ENCODE measurements at regions not wholly inside any gene's neighbourhood (a gene's known extent, or its start where the extent isn't known, plus 50 kb on each side); places are given as distances from the start of the nearest gene placed in this dataset.
"Not testable (repeated sequence)": the region's sequence is repeated elsewhere in the genome, so short reads cannot be mapped to it uniquely, and the experiment has no call there.

GRCh38 chr1:81512252-81513003 is 288.3 kb upstream of the ADGRL2 start:
- H3K4me3 Mint-ChIP-seq: no peak overlapping the region
- H3K4me1 Mint-ChIP-seq: no peaks in the 10 kb centered on the region
- H3K9me3 ChIP-seq (ENCODE audit: control insufficient read depth, low read length, poor library complexity, severe bottlenecking): no peaks in the 10 kb centered on the region
- no peak overlapping the region for H3K27ac Mint-ChIP-seq
- no peaks in the 10 kb centered on the region for H3K36me3 Mint-ChIP-seq (ENCODE audit: low read depth)
- DNase-seq (no peak), ATAC-seq (no peak)
- H3K27me3 Mint-ChIP-seq: no peaks in the 10 kb centered on the region

DNA sequence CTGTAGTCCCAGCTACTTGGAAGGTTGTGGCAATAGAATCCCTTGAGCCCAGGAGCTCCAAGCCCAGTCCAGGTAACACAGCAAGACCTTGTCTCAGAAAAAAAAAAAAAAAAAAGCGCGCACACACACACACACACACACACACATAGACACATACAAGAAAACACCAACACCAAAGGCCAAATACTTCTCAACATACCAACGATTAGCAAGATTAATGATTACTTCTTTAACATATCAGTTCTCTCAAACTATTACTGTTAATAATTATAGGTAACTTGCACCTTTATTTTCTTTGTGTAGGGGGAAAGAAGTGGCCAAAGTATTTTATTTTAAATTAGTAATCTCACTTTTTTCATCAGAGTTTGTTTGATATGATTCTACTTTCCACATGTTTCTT is 289.5 kb upstream of the ADGRL2 start:
- H3K9me3 ChIP-seq (ENCODE audit: control insufficient read depth, low read length, poor library complexity, severe bottlenecking): no peaks in the 10 kb centered on the region
- H3K4me1 Mint-ChIP-seq: no peaks in the 10 kb centered on the region
- ATAC-seq (no peak), DNase-seq (no peak)
- no peaks in the 10 kb centered on the region for H3K27me3 Mint-ChIP-seq
- no peak overlapping the region for H3K27ac Mint-ChIP-seq
- no peak overlapping the region for H3K4me3 Mint-ChIP-seq
- no peaks in the 10 kb centered on the region for H3K36me3 Mint-ChIP-seq (ENCODE audit: low read depth)

DNA sequence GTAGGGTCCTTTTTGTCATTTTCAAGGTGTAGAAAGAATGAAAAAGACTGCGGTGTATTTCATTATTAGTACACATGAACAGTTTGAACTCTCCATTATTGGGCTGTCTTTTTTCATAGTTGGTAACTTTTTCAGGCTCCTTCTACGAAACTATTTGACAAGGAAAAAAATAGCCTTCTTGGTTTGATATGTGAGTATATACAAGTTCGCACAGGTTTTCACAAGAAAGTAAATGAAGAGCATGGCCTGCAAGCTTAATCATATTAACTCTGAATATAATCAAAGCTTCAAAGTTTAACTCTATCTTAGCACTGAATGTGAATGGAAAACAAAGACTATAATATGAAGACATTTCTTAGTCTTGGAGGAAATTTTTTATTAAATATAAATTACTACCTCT is 290.0 kb upstream of the ADGRL2 start:
- Mint-ChIP-seq H3K36me3 (ENCODE audit: low read depth) (no peaks in the 10 kb centered on the region), H3K27ac (no peak overlapping the region), H3K4me1 (no peaks in the 10 kb centered on the region), H3K27me3 (no peaks in the 10 kb centered on the region), H3K4me3 (no peak overlapping the region)
- DNase-seq (no peak), ATAC-seq (no peak)
- H3K9me3 ChIP-seq (ENCODE audit: control insufficient read depth, low read length, poor library complexity, severe bottlenecking): no peaks in the 10 kb centered on the region

DNA sequence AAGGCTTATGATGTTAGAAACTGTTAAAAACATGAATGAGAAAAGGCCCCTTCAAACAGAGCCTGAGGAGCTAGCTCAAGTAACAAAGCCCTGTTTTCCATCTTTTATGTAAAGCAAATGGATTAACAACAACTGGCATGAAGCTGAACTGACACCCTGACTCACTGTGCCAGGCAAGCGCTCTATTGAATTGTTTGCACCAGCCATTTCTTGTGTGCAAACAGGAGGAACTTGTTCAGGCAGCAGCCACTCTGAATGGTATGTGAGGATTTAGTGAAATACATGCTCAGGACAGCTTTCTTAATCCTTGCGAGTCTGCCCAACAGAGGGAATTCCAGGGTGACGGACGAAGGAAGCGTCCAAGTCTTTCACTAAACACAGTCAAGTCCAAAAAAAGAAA is 291.1 kb upstream of the ADGRL2 start:
- Mint-ChIP-seq H3K4me3 (no peak overlapping the region), H3K27me3 (no peaks in the 10 kb centered on the region), H3K4me1 (no peaks in the 10 kb centered on the region), H3K27ac (no peak overlapping the region), H3K36me3 (ENCODE audit: low read depth) (no peaks in the 10 kb centered on the region)
- no peaks in the 10 kb centered on the region for H3K9me3 ChIP-seq (ENCODE audit: control insufficient read depth, low read length, poor library complexity, severe bottlenecking)
- DNase-seq (no peak), ATAC-seq (no peak)

DNA sequence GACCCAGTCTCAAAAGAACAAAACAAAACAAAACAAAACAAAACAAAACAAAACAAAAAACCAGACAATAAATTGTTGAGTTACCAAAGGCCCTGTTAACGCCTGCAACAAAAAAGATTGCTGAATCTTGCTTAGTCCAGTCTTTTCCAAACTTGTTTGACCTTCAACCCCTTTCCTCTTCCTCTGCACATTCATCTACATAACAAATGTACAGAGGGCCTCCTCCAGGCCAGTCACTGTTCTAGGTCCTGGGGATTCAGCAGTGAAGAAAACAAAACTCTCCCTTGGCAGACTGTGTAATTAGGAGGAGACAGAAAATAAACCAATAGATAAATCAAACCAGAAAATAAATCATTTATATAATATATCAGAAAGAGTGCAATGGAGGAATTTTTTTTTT is 294.0 kb upstream of the ADGRL2 start:
- Mint-ChIP-seq H3K4me1 (no peaks in the 10 kb centered on the region), H3K4me3 (no peak overlapping the region), H3K27ac (no peak overlapping the region), H3K36me3 (ENCODE audit: low read depth) (no peaks in the 10 kb centered on the region), H3K27me3 (no peaks in the 10 kb centered on the region)
- no peaks in the 10 kb centered on the region for H3K9me3 ChIP-seq (ENCODE audit: control insufficient read depth, low read length, poor library complexity, severe bottlenecking)
- DNase-seq (no peak), ATAC-seq (no peak)

DNA sequence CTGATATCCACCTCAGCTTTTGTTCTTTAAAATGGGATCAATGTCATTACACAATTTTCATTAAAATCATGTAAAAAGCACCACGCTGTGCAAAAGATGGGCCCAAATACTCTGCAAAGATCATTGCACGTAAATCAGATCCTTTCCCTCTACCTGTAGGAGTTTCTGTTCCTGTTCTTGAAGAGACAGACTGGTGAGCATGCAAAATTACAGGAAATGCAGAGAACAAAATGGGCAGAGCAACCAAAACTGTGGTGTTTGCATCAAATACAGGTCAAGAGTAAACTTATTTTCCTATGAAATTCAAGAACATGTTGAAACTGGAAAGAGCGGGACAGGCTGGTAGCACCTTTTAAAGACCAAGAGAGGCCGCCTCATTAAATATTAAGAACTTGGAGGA is 294.9 kb upstream of the ADGRL2 start:
- H3K4me3 Mint-ChIP-seq: no peak overlapping the region
- ATAC-seq (no peak), DNase-seq (no peak)
- no peak overlapping the region for H3K27ac Mint-ChIP-seq
- H3K4me1 Mint-ChIP-seq: no peaks in the 10 kb centered on the region
- H3K36me3 Mint-ChIP-seq (ENCODE audit: low read depth): no peaks in the 10 kb centered on the region
- H3K9me3 ChIP-seq (ENCODE audit: control insufficient read depth, low read length, poor library complexity, severe bottlenecking): no peaks in the 10 kb centered on the region
- no peaks in the 10 kb centered on the region for H3K27me3 Mint-ChIP-seq

GRCh38 chr1:81504820-81505219 is 295.9 kb upstream of the ADGRL2 start:
- H3K4me3 Mint-ChIP-seq, H3K27me3 Mint-ChIP-seq: not testable (repeated sequence)

DNA sequence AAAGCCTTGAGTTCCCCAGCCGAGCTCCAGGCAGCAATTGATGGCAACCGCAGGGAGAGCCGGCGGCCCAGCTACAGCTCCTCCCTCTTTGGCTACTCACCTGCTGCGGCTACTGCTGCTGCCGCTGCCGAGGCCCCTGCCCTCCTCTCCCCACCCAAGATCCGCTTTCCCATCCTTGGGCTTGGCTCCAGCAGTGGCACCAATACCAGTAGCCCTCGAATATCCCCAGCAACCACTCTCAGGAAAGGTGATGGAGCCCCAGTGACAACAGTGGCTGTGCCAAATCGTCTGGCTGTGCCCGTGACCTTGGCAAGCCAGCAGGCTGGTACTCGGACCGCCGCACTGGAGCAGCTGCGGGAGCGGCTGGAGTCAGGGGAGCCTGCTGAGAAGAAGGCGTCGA is 298.0 kb upstream of the ADGRL2 start:
- not testable (repeated sequence) for H3K4me3 Mint-ChIP-seq, H3K27ac Mint-ChIP-seq, H3K27me3 Mint-ChIP-seq

More at GRCh38 chr1:81504820-81505219, 295.9 kb upstream of the ADGRL2 start:
- not testable (repeated sequence) for H3K27ac Mint-ChIP-seq; ATAC-seq; H3K9me3 ChIP-seq (ENCODE audit: control insufficient read depth, low read length, poor library complexity, severe bottlenecking); H3K4me1 Mint-ChIP-seq; DNase-seq; H3K36me3 Mint-ChIP-seq (ENCODE audit: low read depth)

GRCh38 chr1:81501485-81501884 is 299.2 kb upstream of the ADGRL2 start:
- not testable (repeated sequence) for H3K36me3 Mint-ChIP-seq (ENCODE audit: low read depth)

More for the DNA sequence above, 298.0 kb upstream of the ADGRL2 start:
- H3K36me3 Mint-ChIP-seq (ENCODE audit: low read depth); ATAC-seq; H3K4me1 Mint-ChIP-seq; H3K9me3 ChIP-seq (ENCODE audit: control insufficient read depth, low read length, poor library complexity, severe bottlenecking); DNase-seq: not testable (repeated sequence)

GRCh38 chr1:81499487-81499886 is 301.2 kb upstream of the ADGRL2 start:
- ATAC-seq (no peak), DNase-seq (no peak)
- Mint-ChIP-seq H3K27ac (no peak overlapping the region), H3K36me3 (ENCODE audit: low read depth) (no peaks in the 10 kb centered on the region), H3K27me3 (no peaks in the 10 kb centered on the region), H3K4me1 (no peaks in the 10 kb centered on the region), H3K4me3 (no peak overlapping the region)
- no peaks in the 10 kb centered on the region for H3K9me3 ChIP-seq (ENCODE audit: control insufficient read depth, low read length, poor library complexity, severe bottlenecking)

More at GRCh38 chr1:81501485-81501884, 299.2 kb upstream of the ADGRL2 start:
- H3K27ac Mint-ChIP-seq; DNase-seq; H3K4me1 Mint-ChIP-seq; H3K27me3 Mint-ChIP-seq; H3K9me3 ChIP-seq (ENCODE audit: control insufficient read depth, low read length, poor library complexity, severe bottlenecking); H3K4me3 Mint-ChIP-seq: not testable (repeated sequence)
- peak; percentile 32 for ATAC-seq

DNA sequence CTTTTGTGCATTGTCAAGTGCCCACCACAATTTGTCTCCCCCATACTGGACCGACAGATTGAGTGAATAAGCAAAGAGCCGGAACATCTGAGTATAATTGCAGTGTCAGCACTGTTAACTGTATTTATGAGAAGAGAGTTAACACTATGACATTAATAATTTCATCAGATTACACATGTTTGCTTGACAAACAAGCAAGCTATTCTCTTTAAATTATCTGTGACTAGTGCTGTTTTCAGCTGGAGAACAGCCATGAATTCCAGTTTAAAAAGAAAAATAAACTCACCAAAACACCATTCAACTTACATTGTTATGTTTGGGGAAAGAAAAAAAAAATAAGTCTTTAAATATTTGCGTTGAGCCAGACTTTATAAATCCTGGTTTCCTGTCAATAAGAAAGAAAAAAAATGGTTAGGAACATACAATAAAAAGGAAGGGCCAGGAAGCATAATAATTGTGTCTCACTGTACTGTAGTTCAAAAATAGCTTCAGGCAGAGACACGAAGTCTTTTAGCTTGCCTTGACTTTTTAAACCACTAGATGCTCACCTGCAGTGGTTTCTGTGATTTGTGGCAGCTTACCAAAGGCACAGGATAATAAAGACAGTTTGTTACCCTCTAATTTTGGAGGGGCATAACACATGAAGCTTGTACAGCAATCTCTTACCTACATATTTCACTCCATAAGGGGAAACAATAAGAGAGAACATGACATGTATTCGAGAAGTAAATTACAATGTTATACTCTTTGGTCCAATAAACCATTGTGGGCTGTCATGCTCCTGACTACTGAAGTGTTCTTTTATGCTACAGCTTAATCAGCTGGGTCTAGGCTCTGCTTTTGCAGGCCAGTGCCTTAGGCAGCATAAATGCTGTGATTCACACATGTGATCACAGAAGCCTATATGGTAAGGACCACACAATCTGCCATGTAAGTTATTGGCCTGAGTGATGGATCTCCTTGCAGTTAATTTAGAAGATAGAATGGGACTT is 302.0 kb upstream of the ADGRL2 start:
- H3K27me3 Mint-ChIP-seq: no peaks in the 10 kb centered on the region
- ATAC-seq: no peak

GRCh38 chr1:81496349-81496748 is 304.4 kb upstream of the ADGRL2 start:
- Mint-ChIP-seq H3K27ac (no peak overlapping the region), H3K4me3 (no peak overlapping the region), H3K4me1 (no peaks in the 10 kb centered on the region), H3K27me3 (no peaks in the 10 kb centered on the region), H3K36me3 (ENCODE audit: low read depth) (no peaks in the 10 kb centered on the region)
- ATAC-seq (no peak), DNase-seq (no peak)
- no peaks in the 10 kb centered on the region for H3K9me3 ChIP-seq (ENCODE audit: control insufficient read depth, low read length, poor library complexity, severe bottlenecking)

More for the DNA sequence above, 302.0 kb upstream of the ADGRL2 start:
- H3K27ac Mint-ChIP-seq: no peak overlapping the region
- no peaks in the 10 kb centered on the region for H3K9me3 ChIP-seq (ENCODE audit: control insufficient read depth, low read length, poor library complexity, severe bottlenecking)
- H3K4me1 Mint-ChIP-seq: no peaks in the 10 kb centered on the region
- no peak overlapping the region for H3K4me3 Mint-ChIP-seq
- H3K36me3 Mint-ChIP-seq (ENCODE audit: low read depth): no peaks in the 10 kb centered on the region
- DNase-seq: no peak

GRCh38 chr1:81493102-81493869 is 307.4 kb upstream of the ADGRL2 start:
- H3K4me3 Mint-ChIP-seq: no peak overlapping the region
- no peaks in the 10 kb centered on the region for H3K36me3 Mint-ChIP-seq (ENCODE audit: low read depth)
- ATAC-seq: no peak
- no peak overlapping the region for H3K27ac Mint-ChIP-seq
- H3K9me3 ChIP-seq (ENCODE audit: control insufficient read depth, low read length, poor library complexity, severe bottlenecking): no peaks in the 10 kb centered on the region
- no peaks in the 10 kb centered on the region for H3K27me3 Mint-ChIP-seq
- no peaks in the 10 kb centered on the region for H3K4me1 Mint-ChIP-seq
- DNase-seq: no peak
